ENCODE measurements at regions not wholly inside any gene's neighbourhood (a gene's known extent, or its start where the extent isn't known, plus 50 kb on each side); places are given as distances from the start of the nearest gene placed in this dataset.
A peak's percentile ranks its signal among the peaks of the same experiment; 100 is the strongest.

- no peak for DNase-seq
Observed at GRCh38 chr2:156852210-156852609, 405.3 kb upstream of the GALNT5 start.

GRCh38 chr2:156852681-156853080, 404.8 kb upstream of the GALNT5 start:
- DNase-seq: no peak

GRCh38 chr2:156864325-156864724, 393.2 kb upstream of the GALNT5 start:
- DNase-seq: no peak

- no peak for DNase-seq
Observed at GRCh38 chr2:156864753-156865152, 392.8 kb upstream of the GALNT5 start.

- no peak for DNase-seq
Observed at GRCh38 chr2:156867201-156867600, 390.3 kb upstream of the GALNT5 start.

- no peak for DNase-seq
Observed at GRCh38 chr2:156874707-156875106, 382.8 kb upstream of the GALNT5 start.

GRCh38 chr2:156883804-156884203, 373.7 kb upstream of the GALNT5 start:
- DNase-seq: no peak

GRCh38 chr2:156884216-156884615, 373.3 kb upstream of the GALNT5 start:
- no peak for DNase-seq

- DNase-seq: no peak
Observed at GRCh38 chr2:156890529-156891148, 366.9 kb upstream of the GALNT5 start.

- no peak for DNase-seq
Observed at GRCh38 chr2:156891609-156892008, 365.9 kb upstream of the GALNT5 start.

GRCh38 chr2:156892467-156893281, 364.8 kb upstream of the GALNT5 start:
- DNase-seq: peak in 1 of 2 donors; percentile 1

- no peak for DNase-seq
Observed at GRCh38 chr2:156896294-156896693, 361.2 kb upstream of the GALNT5 start.

- no peak for DNase-seq
Observed at GRCh38 chr2:156897548-156897947, 360.0 kb upstream of the GALNT5 start.

GRCh38 chr2:156901373-156902031, 356.0 kb upstream of the GALNT5 start:
- no peak for DNase-seq

GRCh38 chr2:156903335-156903734, 354.2 kb upstream of the GALNT5 start:
- DNase-seq: no peak

GRCh38 chr2:156907806-156908205, 349.7 kb upstream of the GALNT5 start:
- no peak for DNase-seq

GRCh38 chr2:156908825-156909224, 348.7 kb upstream of the GALNT5 start:
- no peak for DNase-seq

- no peak for DNase-seq
Observed at GRCh38 chr2:156909983-156910382, 347.5 kb upstream of the GALNT5 start.

GRCh38 chr2:156915332-156915731, 342.2 kb upstream of the GALNT5 start:
- peak in 1 of 2 donors; percentile 11 for DNase-seq

- DNase-seq: no peak
Observed at GRCh38 chr2:156918410-156918809, 339.1 kb upstream of the GALNT5 start.

- DNase-seq: no peak
Observed at GRCh38 chr2:156930423-156930822, 327.1 kb upstream of the GALNT5 start.

GRCh38 chr2:156933645-156934225, 323.8 kb upstream of the GALNT5 start:
- no peak for DNase-seq

GRCh38 chr2:156935616-156936015, 321.9 kb upstream of the GALNT5 start:
- no peak for DNase-seq
